ENCODE measurements at regions not wholly inside any gene's neighbourhood (a gene's known extent, or its start where the extent isn't known, plus 50 kb on each side); places are given as distances from the start of the nearest gene placed in this dataset.
A peak's percentile ranks its signal among the peaks of the same experiment; 100 is the strongest.
"Not testable (repeated sequence)": the region's sequence is repeated elsewhere in the genome, so short reads cannot be mapped to it uniquely, and the experiment has no call there.

DNA sequence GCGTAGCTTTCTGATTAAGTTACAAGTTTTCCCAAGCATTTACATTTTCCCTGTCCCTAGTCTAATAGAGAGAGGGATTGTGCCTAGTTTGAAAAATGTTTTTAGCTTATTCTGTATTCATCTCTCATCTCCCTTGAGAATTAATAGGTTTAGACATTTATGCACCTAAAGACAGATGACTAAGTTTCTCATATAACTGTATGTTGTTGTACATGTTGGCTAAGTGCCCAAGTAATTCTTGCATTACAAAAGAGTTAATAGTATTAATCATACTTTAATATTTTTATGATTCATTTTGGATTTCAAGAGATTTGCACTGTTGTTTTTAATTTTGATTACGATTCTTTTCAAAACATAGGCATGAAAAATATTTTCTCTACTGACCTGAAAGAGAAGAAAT is 109.0 kb upstream of the TBL1XR1 start:
- DNase-seq = no peak

DNA sequence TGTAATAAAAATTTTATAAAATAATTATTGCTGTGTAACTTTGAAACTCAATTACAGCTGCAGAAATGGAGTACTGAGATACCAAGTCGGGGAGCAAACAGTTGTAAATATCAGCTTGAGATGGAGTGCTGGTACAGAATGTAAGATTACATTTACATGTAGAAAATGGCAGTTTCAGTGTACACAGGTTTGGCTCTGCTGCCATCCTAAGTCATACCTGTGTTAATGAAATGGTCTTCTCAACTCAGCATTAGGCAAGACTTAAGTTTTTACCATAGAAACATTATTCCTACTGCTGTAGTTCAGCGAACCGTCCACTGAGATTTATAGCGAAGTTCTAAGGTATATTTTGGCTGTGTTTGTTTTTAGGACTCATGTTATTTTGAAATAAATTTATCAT is 110.1 kb upstream of the TBL1XR1 start:
- DNase-seq = no peak

DNA sequence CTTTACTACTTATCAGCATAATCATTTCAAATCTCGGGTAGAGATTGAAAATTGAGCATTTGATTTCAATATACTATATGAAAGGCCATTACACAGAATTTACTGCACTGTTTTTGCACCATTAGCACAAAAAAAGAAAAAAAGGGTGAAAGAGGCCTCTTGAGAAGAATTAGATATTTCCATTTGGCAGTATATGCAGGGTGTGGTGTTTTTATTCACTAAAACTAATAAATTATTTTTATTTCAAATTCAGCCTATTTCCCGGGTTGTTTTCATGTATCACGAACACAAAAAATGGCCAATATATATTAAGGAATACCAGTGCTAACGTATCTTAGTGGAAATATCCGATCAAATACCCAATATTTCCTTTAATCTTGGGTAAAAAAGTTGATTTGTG is 110.5 kb upstream of the TBL1XR1 start:
- DNase-seq = no peak

- no peak for DNase-seq
Observed at GRCh38 chr3:177308286-177308685, 111.0 kb upstream of the TBL1XR1 start.

- DNase-seq = no peak
Observed at GRCh38 chr3:177308911-177309310, 111.6 kb upstream of the TBL1XR1 start.

DNA sequence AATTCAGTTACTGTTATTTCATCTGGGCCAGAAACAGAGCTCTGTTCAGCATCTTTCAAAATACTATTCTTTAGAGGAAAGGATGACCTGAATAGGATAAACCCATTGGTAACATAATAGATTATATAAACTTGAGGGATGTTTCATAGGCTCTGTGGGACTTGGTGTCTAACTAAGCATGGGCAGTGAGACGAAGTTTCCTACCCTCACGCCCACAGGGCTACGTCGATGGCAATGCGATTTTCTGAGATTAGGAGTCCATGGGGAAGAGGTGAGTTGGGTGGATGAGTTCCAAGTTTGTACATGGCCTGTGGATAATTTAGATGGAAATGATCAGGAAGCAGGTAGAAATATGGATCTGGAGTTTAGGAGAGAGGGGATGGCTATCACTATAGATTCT is 115.2 kb upstream of the TBL1XR1 start:
- no peak for DNase-seq

DNA sequence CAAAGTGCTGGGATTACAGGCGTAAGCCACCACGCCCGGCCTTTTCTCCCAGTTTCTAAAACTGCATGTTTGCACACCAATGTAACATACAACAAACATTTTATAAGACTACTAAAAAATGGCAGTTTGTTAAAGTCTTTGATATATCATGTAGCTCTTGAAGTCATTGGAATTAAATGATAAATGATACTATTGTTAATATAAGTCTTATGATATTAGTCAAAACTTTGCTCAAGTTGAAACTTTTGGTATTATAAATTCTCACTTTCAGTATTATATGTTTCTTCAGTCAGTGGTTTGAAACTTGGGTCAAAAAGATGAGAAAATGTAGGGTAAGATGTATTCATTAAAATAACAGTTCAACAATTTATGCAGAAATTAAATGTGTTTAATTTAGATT is 117.6 kb upstream of the TBL1XR1 start:
- no peak for DNase-seq

DNA sequence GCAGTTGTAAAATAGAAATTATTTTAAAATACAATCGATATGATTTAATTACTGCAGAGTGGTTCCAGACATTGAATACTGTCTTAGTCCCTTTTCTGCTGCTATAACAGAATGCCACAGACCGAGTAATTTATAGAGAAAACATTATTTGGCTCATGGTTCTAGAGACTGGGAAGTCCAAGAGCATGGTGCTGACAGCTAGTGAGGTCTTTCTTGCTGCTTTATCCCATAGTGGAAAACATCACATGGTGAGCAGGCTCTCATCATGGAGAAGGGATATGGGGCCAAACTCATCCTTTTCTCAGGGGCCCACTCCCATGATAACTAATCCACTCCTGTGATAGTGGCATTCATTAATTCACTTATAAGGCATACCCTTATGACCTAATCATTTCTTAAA is 120.0 kb upstream of the TBL1XR1 start:
- DNase-seq = no peak

DNA sequence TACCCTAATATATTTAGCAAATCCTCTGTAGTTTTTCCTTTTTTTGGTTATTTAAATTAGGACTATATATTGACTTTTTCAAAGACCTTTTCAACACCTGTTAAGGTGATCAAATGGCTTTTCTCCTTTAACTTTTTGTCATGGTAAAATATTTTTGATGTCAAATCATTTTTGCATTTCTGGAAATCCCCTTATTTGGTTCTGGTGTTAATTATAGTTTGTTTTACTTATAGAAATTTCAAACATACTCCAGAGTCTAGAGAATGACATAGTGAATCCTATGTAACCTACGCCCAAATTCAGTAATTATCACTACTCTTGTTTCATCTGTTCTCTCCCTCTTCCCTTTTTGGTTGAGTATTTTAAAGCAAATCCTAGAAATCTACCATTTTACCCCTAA is 121.3 kb upstream of the TBL1XR1 start:
- no peak for DNase-seq

GRCh38 chr3:177320765-177321247 is 123.5 kb upstream of the TBL1XR1 start:
- DNase-seq = no peak

DNA sequence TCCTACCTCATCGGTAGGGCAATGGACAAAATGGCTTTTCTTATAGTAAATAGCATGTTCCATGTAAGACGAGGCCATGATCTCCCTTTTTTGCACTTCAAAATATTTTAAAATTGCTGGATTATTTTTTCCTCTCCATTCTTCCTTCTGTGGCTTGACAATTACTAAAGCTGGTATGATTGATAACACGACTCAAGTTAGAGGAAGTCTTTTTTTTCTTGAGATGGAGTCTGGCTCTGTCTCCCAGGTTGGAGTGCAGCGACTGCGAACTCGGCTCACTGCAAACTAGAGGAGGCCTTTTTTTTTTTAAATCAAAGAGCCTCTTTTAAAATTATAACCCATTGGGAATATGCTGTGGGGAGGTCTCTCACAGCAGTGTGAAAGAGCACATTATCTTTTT is 124.5 kb upstream of the TBL1XR1 start:
- no peak for DNase-seq

DNA sequence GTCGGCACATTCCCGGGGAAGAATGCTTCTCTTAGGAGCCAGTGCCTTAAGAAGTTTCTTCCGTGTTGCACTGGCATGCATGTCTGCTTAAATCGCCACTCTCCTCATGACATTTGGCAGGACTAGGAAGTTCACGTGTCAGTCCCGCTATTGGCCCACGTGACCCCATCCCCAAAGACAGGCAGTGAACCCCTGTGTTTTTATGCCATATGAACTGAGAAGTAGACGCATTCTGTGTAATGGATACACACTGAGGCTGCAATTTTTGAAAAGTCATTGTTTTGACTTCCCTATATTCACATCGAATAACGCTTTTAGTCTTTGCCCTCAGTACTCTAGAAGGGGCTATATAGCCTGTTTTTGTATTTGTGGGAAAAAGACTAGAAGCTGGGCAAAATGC is 125.6 kb upstream of the TBL1XR1 start:
- DNase-seq = no peak

DNA sequence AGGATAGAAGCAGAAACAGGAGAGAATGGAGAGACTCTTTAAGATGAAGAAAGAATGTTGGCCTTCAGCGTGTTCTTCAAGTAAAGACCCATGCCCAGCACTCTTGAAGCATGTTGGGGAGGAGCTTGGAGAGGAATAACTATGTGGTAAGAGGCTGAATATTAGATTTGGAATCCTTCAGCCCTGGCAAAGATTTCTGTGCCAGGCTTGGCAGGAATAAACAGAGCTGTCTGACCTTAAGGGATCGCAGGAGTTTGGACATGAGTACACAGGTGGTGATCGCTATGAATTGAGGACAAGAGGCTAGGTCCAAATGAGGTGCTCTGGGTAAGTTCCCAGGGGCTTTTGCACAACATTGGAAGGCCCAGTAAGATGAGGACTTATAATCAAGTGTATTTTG is 132.6 kb upstream of the TBL1XR1 start:
- DNase-seq = no peak

DNA sequence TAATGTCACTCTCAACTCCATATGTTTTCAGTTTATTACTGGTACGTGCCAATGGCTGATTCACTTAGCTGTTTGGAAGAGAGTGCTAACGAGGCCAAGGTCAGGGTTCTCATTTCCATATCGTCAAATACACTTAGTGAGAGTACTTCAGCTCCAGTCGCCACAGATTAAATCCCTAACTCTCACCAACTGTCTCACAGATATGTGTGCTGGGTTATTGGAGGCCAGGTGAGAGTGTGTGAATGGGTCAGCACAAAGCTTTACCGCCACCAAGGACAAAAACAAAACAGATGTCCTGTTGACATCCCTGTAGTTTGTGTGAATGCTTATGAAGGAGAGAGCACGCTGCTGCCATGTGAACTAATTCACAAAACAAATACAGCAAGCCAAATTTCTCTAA is 133.5 kb upstream of the TBL1XR1 start:
- DNase-seq = no peak

GRCh38 chr3:177331203-177331835 is 134.0 kb upstream of the TBL1XR1 start:
- no peak for DNase-seq

DNA sequence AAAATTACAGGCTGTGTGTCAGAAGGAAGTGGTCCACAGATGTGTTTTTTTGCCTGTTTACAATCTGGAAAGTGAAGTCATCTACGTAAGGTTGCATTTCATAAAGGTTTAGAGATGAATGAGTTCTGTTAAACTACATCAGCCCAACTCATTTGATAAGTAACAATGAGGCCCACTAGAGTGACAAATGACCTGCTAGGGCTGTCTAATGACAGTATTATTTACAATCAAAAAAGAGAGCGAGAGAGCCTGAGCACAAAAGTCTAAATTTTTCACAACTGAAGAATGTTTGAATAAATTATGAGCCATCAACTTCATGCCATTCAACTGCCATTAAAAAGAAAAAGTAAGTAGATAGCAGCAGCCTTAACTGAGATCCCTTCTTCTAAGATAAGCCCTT is 135.7 kb upstream of the TBL1XR1 start:
- DNase-seq = no peak

- DNase-seq = no peak
Observed at GRCh38 chr3:177333533-177334520, 136.5 kb upstream of the TBL1XR1 start.

GRCh38 chr3:177334803-177335202 is 137.5 kb upstream of the TBL1XR1 start:
- DNase-seq = no peak

GRCh38 chr3:177335728-177336127 is 138.4 kb upstream of the TBL1XR1 start:
- no peak for DNase-seq

GRCh38 chr3:177336873-177337450 is 139.7 kb upstream of the TBL1XR1 start:
- DNase-seq = no peak

- DNase-seq = peak; percentile 62
Observed at GRCh38 chr3:177337541-177338331, 140.5 kb upstream of the TBL1XR1 start.

GRCh38 chr3:177338697-177339219 is 141.5 kb upstream of the TBL1XR1 start:
- DNase-seq = no peak

DNA sequence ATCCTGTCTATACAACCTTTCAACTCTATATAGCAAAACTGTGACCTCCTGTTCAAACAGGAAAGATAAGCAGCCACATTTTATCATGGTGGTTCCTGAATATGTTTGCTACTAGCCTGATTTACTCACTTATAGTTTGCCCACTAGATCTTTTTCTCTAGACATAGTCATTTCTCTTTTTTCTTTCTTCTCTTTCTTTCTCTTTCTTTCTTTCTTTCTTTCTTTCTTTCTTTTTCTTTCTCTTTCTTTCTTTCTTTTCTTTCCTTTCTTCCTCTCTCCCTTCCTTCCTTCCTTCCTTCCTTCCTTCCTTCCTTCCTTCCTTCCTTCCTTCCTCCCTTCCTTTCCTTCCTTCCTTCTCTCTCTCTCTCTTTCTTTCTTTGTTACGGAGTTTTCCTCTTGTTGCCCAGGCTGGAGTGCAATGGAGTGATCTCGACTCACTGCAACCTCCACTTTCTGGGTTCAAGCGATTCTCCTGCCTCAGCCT is 142.0 kb upstream of the TBL1XR1 start:
- DNase-seq = not testable (repeated sequence)
